H1 (cell line): ENCODE measurements at regions not wholly inside any gene's neighbourhood (a gene's known extent, or its start where the extent isn't known, plus 50 kb on each side); places are given as distances from the start of the nearest gene placed in this dataset.

Experiments
- BCL11A ChIP-seq, 2 experiments: IDR thresholded peaks; one replicate each; pipeline ENCODE4 v1.6.1; 2011; ENCODE audit warnings: low read depth in 2 of 2, low read length in 2 of 2, mild to moderate bottlenecking in 2 of 2
- JUN ChIP-seq: IDR thresholded peaks from 2 replicates; pipeline ENCODE4 v1.6.1; 2011; ENCODE audit warnings: low read depth, mild to moderate bottlenecking, improper control_type of control experiment, low read length
- SIN3A ChIP-seq, 2 experiments: IDR thresholded peaks in 1 of 2; conservative IDR thresholded peaks in 1 of 2; 2 replicates each; pipeline ENCODE4 v1.6.1; 2011 to 2012; ENCODE audit warnings: low read length in 2 of 2, improper control_type of control experiment in 1 of 2, low read depth in 1 of 2, mild to moderate bottlenecking in 1 of 2
- SP1 ChIP-seq: IDR thresholded peaks from 2 replicates; pipeline ENCODE4 v1.6.1; 2011; ENCODE audit warnings: low read depth, low read length
- SRF ChIP-seq: IDR thresholded peaks from 2 replicates; pipeline ENCODE4 v1.6.1; 2011; ENCODE audit warnings: mild to moderate bottlenecking, low read depth, low read length, moderate library complexity
- SUZ12 ChIP-seq: fragments of 200-600 bp; sonication (generic); IDR thresholded peaks from 2 replicates; pipeline ENCODE4 v1.6.1; 2012; ENCODE audit warnings: mild to moderate bottlenecking, inconsistent platforms, low read length, moderate library complexity, mixed read lengths
- TAF1 ChIP-seq: IDR thresholded peaks from 2 replicates; pipeline ENCODE4 v1.6.1; 2011; ENCODE audit warnings: mild to moderate bottlenecking, low read depth, low read length
- TF ChIP-seq, protein P1 (sequence below), 3 experiments: IDR thresholded peaks; 1 replicate in 2 of 3; 2 replicates in 1 of 3; pipeline versions ENCODE4 v1.5.1 to v1.6.1; 2011; ENCODE audit warnings: low read length in 3 of 3, mild to moderate bottlenecking in 3 of 3, inconsistent platforms in 2 of 3, low read depth in 1 of 3, moderate library complexity in 1 of 3; ENCODE audit not compliant: insufficient read depth in 1 of 3; ENCODE audit errors: control extremely low read depth in 1 of 3

DNA sequence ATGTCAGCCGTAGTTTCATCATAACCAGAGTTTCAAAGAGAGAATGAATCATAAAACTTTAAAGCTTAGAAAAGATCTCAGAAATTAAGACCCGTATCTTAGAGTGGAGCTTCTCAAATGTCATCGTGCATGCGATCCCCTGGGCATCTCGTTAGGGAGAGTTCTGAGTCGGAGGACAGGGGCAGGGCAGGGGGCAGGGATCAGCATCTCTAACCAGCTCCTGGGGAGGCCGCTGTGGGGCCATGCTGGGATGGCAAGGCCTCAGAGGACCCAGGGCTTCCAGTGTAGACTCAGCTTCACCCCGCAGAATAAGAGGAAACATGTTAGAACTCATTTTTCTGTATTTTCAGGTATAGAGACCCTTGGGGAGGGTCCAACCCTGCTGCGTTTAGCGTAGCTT is 72.0 kb upstream of the AFDN start:
- TF ChIP-seq, protein P1, sequence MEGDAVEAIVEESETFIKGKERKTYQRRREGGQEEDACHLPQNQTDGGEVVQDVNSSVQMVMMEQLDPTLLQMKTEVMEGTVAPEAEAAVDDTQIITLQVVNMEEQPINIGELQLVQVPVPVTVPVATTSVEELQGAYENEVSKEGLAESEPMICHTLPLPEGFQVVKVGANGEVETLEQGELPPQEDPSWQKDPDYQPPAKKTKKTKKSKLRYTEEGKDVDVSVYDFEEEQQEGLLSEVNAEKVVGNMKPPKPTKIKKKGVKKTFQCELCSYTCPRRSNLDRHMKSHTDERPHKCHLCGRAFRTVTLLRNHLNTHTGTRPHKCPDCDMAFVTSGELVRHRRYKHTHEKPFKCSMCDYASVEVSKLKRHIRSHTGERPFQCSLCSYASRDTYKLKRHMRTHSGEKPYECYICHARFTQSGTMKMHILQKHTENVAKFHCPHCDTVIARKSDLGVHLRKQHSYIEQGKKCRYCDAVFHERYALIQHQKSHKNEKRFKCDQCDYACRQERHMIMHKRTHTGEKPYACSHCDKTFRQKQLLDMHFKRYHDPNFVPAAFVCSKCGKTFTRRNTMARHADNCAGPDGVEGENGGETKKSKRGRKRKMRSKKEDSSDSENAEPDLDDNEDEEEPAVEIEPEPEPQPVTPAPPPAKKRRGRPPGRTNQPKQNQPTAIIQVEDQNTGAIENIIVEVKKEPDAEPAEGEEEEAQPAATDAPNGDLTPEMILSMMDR (IDR thresholded peaks at IDR 0.05; ENCODE audit: control extremely low read depth in 1 of 3, insufficient read depth in 1 of 3, low read depth in 1 of 3, low read length in 3 of 3) = no peak
- TF ChIP-seq SUZ12 = no peak
- no peak for TF ChIP-seq SRF
- no peak for TF ChIP-seq JUN
- TF ChIP-seq SP1 = no peak
- TF ChIP-seq BCL11A (IDR thresholded peaks at IDR 0.05; ENCODE audit: low read depth in 2 of 2, low read length in 2 of 2) = no peak
- TF ChIP-seq SIN3A (conservative IDR thresholded peaks at IDR 0.05 in 1 of 2, IDR thresholded peaks at IDR 0.05 in 1 of 2; ENCODE audit: low read depth in 1 of 2, low read length in 2 of 2) = no peak
- TF ChIP-seq TAF1 = no peak
